H1 (cell line): ENCODE measurements at regions not wholly inside any gene's neighbourhood (a gene's known extent, or its start where the extent isn't known, plus 50 kb on each side); places are given as distances from the start of the nearest gene placed in this dataset.

Experiments
- CTCF ChIA-PET: fragments of 300-600 bp; sonication (Branson Sonifier 250); formaldehyde crosslinking; loops from one replicate; lab custom pipeline; 2021; ENCODE audit not compliant: partially characterized antibody; lab: Charles Lee
- POLR2A ChIA-PET: fragments of 300-600 bp; sonication (Branson Sonifier 250); formaldehyde crosslinking; loops from one replicate; lab custom pipeline; 2021; ENCODE audit warnings: inconsistent platforms; ENCODE audit not compliant: partially characterized antibody; lab: Charles Lee
- DNase-seq, 2 experiments: peaks; one replicate each; pipeline versions ENCODE4 v3.0.0 to v3.0.0-alpha.2; 2010 to 2022; ENCODE audit warnings: low spot score in 2 of 2, low read depth in 1 of 2, mixed read lengths in 1 of 2
- FAIRE-seq: peaks from 2 replicates; lab custom pipeline; 2011; peaks lifted over from hg19 to GRCh38; lab: Jason Lieb, UNC
- H2AFZ ChIP-seq: 2 replicates; pipeline ENCODE4 v1.8.1; 2012; ENCODE audit warnings: low read length, inconsistent platforms
- H2AK5ac ChIP-seq: 2 replicates; pipeline ENCODE4 v1.6.1; 2013; ENCODE audit warnings: low read depth, low read length
- H2BK120ac ChIP-seq: replicated peaks from 2 replicates; pipeline ENCODE3; 2013; ENCODE audit warnings: low read depth, low read length, inconsistent platforms
- H2BK12ac ChIP-seq: 2 replicates; pipeline ENCODE4 v1.6.1; 2013; ENCODE audit warnings: low read depth, low read length
- H2BK15ac ChIP-seq: 2 replicates; pipeline ENCODE4 v1.6.1; 2013; ENCODE audit warnings: low read length
- H2BK20ac ChIP-seq: 2 replicates; pipeline ENCODE4 v1.6.1; 2013; ENCODE audit warnings: low read length
- H2BK5ac ChIP-seq: 2 replicates; pipeline ENCODE4 v1.6.1; 2013; ENCODE audit warnings: low read depth, low read length
- H3K14ac ChIP-seq: 2 replicates; pipeline ENCODE4 v1.6.1; 2013; ENCODE audit warnings: inconsistent platforms; ENCODE audit not compliant: insufficient read length
- H3K18ac ChIP-seq: 2 replicates; pipeline ENCODE4 v1.6.1; 2013; ENCODE audit warnings: low read length; ENCODE audit errors: extremely low read depth
- H3K23ac ChIP-seq: 2 replicates; pipeline ENCODE4 v1.6.1; 2013; ENCODE audit warnings: inconsistent platforms; ENCODE audit not compliant: insufficient read length
- H3K23me2 ChIP-seq: 2 replicates; pipeline ENCODE4 v1.6.1; 2013; ENCODE audit warnings: low read depth, low read length
- H3K27ac ChIP-seq: 2 replicates; pipeline ENCODE4 v1.6.1; 2011; ENCODE audit warnings: low read depth, low read length, inconsistent platforms
- H3K27me3 ChIP-seq, 4 experiments: replicated peaks in 1 of 4; 1 replicate in 1 of 4; 2 replicates in 3 of 4; pipeline versions ENCODE4 v1.6.1 to v1.8.1; 2011 to 2013; ENCODE audit warnings: low read length in 3 of 4, mild to moderate bottlenecking in 3 of 4, inconsistent platforms in 2 of 4, mixed read lengths in 2 of 4, moderate library complexity in 1 of 4; ENCODE audit not compliant: control insufficient read depth in 3 of 4, insufficient read depth in 3 of 4; ENCODE audit errors: extremely low read depth in 1 of 4
- H3K36me3 ChIP-seq, 4 experiments: 2 replicates each; pipeline versions ENCODE4 v1.6.1 to v1.8.1; 2011 to 2013; ENCODE audit warnings: mild to moderate bottlenecking in 4 of 4, low read length in 3 of 4, moderate library complexity in 2 of 4, control low read depth in 1 of 4, inconsistent platforms in 1 of 4; ENCODE audit not compliant: insufficient read depth in 4 of 4, control insufficient read depth in 2 of 4
- H3K4ac ChIP-seq: replicated peaks from 2 replicates; pipeline ENCODE3; 2013; ENCODE audit warnings: low read length, low read depth, mixed read lengths, inconsistent platforms; ENCODE audit not compliant: insufficient read length
- H3K4me1 ChIP-seq, 4 experiments: replicated peaks in 1 of 4; 1 replicate in 1 of 4; 2 replicates in 3 of 4; pipeline versions ENCODE4 v1.6.1 to v1.8.1; 2011 to 2013; ENCODE audit warnings: low read length in 3 of 4, inconsistent platforms in 2 of 4, mixed read lengths in 1 of 4; ENCODE audit not compliant: insufficient read depth in 4 of 4, control insufficient read depth in 3 of 4
- H3K4me2 ChIP-seq, 2 experiments: 2 replicates each; pipeline versions ENCODE4 v1.6.1 to v1.8.1; 2011 to 2013; ENCODE audit warnings: low read depth in 2 of 2, low read length in 2 of 2, control low read depth in 1 of 2, inconsistent platforms in 1 of 2, mild to moderate bottlenecking in 1 of 2; ENCODE audit not compliant: insufficient read depth in 1 of 2
- H3K4me3 ChIP-seq, 4 experiments: fragments of 200-600, 300-600 bp in 1 of 4; sonication (generic), shearing (Covaris generic), sonication (Bioruptor Twin) in 1 of 4; 2 replicates each; pipeline versions ENCODE4 v1.5.1 to v1.8.1; 2011 to 2016; ENCODE audit warnings: low read length in 4 of 4, low read depth in 3 of 4, control low read depth in 2 of 4, inconsistent platforms in 2 of 4, mild to moderate bottlenecking in 2 of 4, mixed read lengths in 1 of 4, moderate library complexity in 1 of 4; ENCODE audit not compliant: insufficient read depth in 2 of 4; ENCODE audit errors: extremely low read depth in 1 of 4
- H3K56ac ChIP-seq: replicated peaks from 2 replicates; pipeline ENCODE3; 2013; ENCODE audit warnings: low read depth, mild to moderate bottlenecking, mixed read lengths, low read length, inconsistent platforms; ENCODE audit not compliant: insufficient read length
- H3K79me1 ChIP-seq: 2 replicates; pipeline ENCODE4 v1.6.1; 2013; ENCODE audit warnings: low read depth, low read length, control low read depth
- H3K79me2 ChIP-seq, 2 experiments: 2 replicates each; pipeline versions ENCODE4 v1.6.1 to v1.8.1; 2012 to 2013; ENCODE audit warnings: low read length in 2 of 2, mild to moderate bottlenecking in 2 of 2, inconsistent platforms in 1 of 2; ENCODE audit not compliant: insufficient read depth in 2 of 2, control insufficient read depth in 1 of 2
- H3K9ac ChIP-seq, 4 experiments: replicated peaks in 1 of 4; 1 replicate in 1 of 4; 2 replicates in 3 of 4; pipeline versions ENCODE4 v1.6.1 to v1.8.1; 2011 to 2013; ENCODE audit warnings: low read depth in 3 of 4, low read length in 3 of 4, control low read depth in 2 of 4, mild to moderate bottlenecking in 2 of 4, moderate library complexity in 2 of 4, inconsistent platforms in 1 of 4; ENCODE audit errors: extremely low read depth in 1 of 4
- H3K9me3 ChIP-seq, 2 experiments: 2 replicates each; pipeline versions ENCODE4 v1.6.1 to v1.8.1; 2012 to 2013; ENCODE audit warnings: mild to moderate bottlenecking in 2 of 2, moderate library complexity in 2 of 2, control low read depth in 1 of 2, inconsistent platforms in 1 of 2, low read depth in 1 of 2, low read length in 1 of 2, mixed read lengths in 1 of 2; ENCODE audit not compliant: insufficient read depth in 2 of 2
- H4K20me1 ChIP-seq, 2 experiments: replicated peaks in 1 of 2; 2 replicates each; pipeline versions ENCODE3 to v1.8.1; 2011 to 2013; ENCODE audit warnings: inconsistent platforms in 2 of 2, low read length in 2 of 2, mild to moderate bottlenecking in 1 of 2; ENCODE audit not compliant: insufficient read depth in 2 of 2, control insufficient read depth in 1 of 2
- H4K5ac ChIP-seq: 2 replicates; pipeline ENCODE4 v1.6.1; 2013; ENCODE audit warnings: low read length, low read depth, mixed read lengths, inconsistent platforms; ENCODE audit not compliant: insufficient read length
- H4K8ac ChIP-seq: 2 replicates; pipeline ENCODE4 v1.8.0; 2013; ENCODE audit warnings: mild to moderate bottlenecking, moderate library complexity, low read length, inconsistent platforms; ENCODE audit not compliant: insufficient read depth; ENCODE audit errors: extremely low read depth
- H4K91ac ChIP-seq: replicated peaks from 2 replicates; pipeline ENCODE3; 2013; ENCODE audit warnings: low read length, mixed read lengths, inconsistent platforms; ENCODE audit not compliant: insufficient read length
- ASH2L ChIP-seq: fragments of 200-600, 300-600 bp; sonication (generic); IDR thresholded peaks from one replicate; pipeline ENCODE4 v1.7.1; 2017; ENCODE audit warnings: low read length
- CREB1 ChIP-seq: IDR thresholded peaks from 2 replicates; pipeline ENCODE4 v1.6.1; 2012; ENCODE audit warnings: inconsistent platforms
- EZH2 ChIP-seq: fragments of 200-600 bp; sonication (generic); IDR thresholded peaks from 2 replicates; pipeline ENCODE4 v1.7.1; 2012; ENCODE audit warnings: low read depth, mild to moderate bottlenecking, moderate library complexity, low read length, inconsistent platforms; ENCODE audit not compliant: severe bottlenecking
- KDM1A ChIP-seq: fragments of 200-600, 300-600 bp; sonication (generic); IDR thresholded peaks from 2 replicates; pipeline ENCODE4 v1.7.1; 2016; ENCODE audit warnings: mild to moderate bottlenecking, low read length, borderline replicate concordance
- KDM4A ChIP-seq: IDR thresholded peaks from one replicate; pipeline ENCODE4 v1.7.1; 2012; ENCODE audit warnings: low read depth, mild to moderate bottlenecking, moderate library complexity, low read length, inconsistent platforms; ENCODE audit not compliant: severe bottlenecking
- KDM5A ChIP-seq: fragments of 200-600 bp; IDR thresholded peaks from 2 replicates; pipeline ENCODE4 v1.7.1; 2012; ENCODE audit warnings: mild to moderate bottlenecking, low read length, inconsistent platforms, mixed read lengths
- NRF1 ChIP-seq: IDR thresholded peaks from 2 replicates; pipeline ENCODE4 v1.6.1; 2011; ENCODE audit warnings: mild to moderate bottlenecking, low read depth, low read length, improper control_type of control experiment
- POU5F1 ChIP-seq: IDR thresholded peaks from 2 replicates; pipeline ENCODE4 v1.6.1; 2011; ENCODE audit warnings: low read depth, mild to moderate bottlenecking, low read length, moderate library complexity
- RNF2 ChIP-seq: fragments of 200-900, 300-1000 bp; sonication (generic); IDR thresholded peaks from 2 replicates; pipeline ENCODE4 v1.7.1; 2016; ENCODE audit warnings: borderline replicate concordance, low read depth, mild to moderate bottlenecking, antibody characterized with exemption, low read length; ENCODE audit not compliant: poor library complexity, severe bottlenecking; ENCODE audit errors: missing control alignments
- RXRA ChIP-seq: IDR thresholded peaks from 2 replicates; pipeline ENCODE4 v1.6.1; 2011; ENCODE audit warnings: low read depth, mild to moderate bottlenecking, low read length, moderate library complexity; ENCODE audit not compliant: insufficient read depth
- SIN3A ChIP-seq, 2 experiments: IDR thresholded peaks in 1 of 2; conservative IDR thresholded peaks in 1 of 2; 2 replicates each; pipeline ENCODE4 v1.6.1; 2011 to 2012; ENCODE audit warnings: low read length in 2 of 2, improper control_type of control experiment in 1 of 2, low read depth in 1 of 2, mild to moderate bottlenecking in 1 of 2
- TBP ChIP-seq: IDR thresholded peaks from 2 replicates; pipeline ENCODE4 v1.6.1; 2011; ENCODE audit warnings: low read depth, low read length, improper control_type of control experiment
- YY1 ChIP-seq: IDR thresholded peaks from 2 replicates; pipeline ENCODE4 v1.6.1; 2011; ENCODE audit warnings: low read depth, mild to moderate bottlenecking, low read length
- WGBS, 2 experiments: shearing (Covaris generic) in 1 of 2; methylation state at CpG; one replicate each; pipeline versions ENCODE4 v1.1.6 to v1.1.7; 2013 to 2015; ENCODE audit warnings: low lambda C conversion rate in 2 of 2, mixed read lengths in 2 of 2, inconsistent platforms in 1 of 2, low coverage in 1 of 2, missing lambda C conversion rate in 1 of 2; ENCODE audit not compliant: insufficient replicate concordance in 2 of 2, insufficient coverage in 1 of 2, insufficient read length in 1 of 2; ENCODE audit errors: extremely low coverage in 1 of 2, missing lambda C conversion rate in 1 of 2; 5-methylcytosine and 5-hydroxymethylcytosine counted together
- TF ChIP-seq, protein P1 (sequence below): IDR thresholded peaks from 2 replicates; pipeline ENCODE4 v1.6.1; 2011; ENCODE audit warnings: low read length, improper control_type of control experiment

DNA sequence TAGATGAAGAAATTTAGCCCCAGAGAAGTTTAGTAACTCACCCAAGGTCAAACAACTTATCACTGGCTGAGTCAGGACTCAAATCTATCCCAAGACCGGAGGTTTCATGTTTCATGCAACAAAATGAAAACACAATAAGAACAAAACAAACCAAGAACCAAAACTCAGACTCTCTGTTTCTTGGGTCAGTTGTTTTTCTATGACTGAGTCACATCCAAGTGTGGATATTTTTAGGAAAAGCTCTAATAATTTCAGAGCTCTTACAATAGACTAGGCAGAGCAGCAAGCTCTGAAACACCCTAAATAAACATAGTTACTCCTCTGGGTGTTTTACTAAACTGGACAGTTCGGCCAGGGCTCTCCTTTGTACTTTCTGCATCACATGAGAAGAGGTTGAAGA is 87.6 kb upstream of the PRB2 start:
- H2BK15ac ChIP-seq, result no peak overlapping the region
- DNase-seq (no peak), FAIRE-seq (no peak)
- H2BK120ac ChIP-seq, result no peak overlapping the region
- H3K14ac ChIP-seq, result no peak overlapping the region
- no peak overlapping the region for H3K56ac ChIP-seq
- no peak overlapping the region for H4K91ac ChIP-seq
- no peaks in the 10 kb centered on the region for H3K27me3 ChIP-seq
- H2AFZ ChIP-seq, result no peak overlapping the region
- H3K4me1 ChIP-seq, result peaks cover 0 to 3% (median 0%) of the 10 kb centered on the region in 4 experiments; a peak in 1 of 7 replicates
- no peak overlapping the region for H3K9ac ChIP-seq
- H3K4me3 ChIP-seq, result no peak overlapping the region
- H3K9me3 ChIP-seq, result no peaks in the 10 kb centered on the region
- ChIA-PET POLR2A (no interaction called here), CTCF (interaction anchor here (1.1 to 7.6 kb wide), 3 partner anchors 96 to 712 kb away, joined by 3 to 230 read pairs (median 4); no protein-coding TSS in a partner anchor)
- H3K4ac ChIP-seq, result no peak overlapping the region
- no peaks in the 10 kb centered on the region for H4K20me1 ChIP-seq
- H4K8ac ChIP-seq, result no peak overlapping the region
- H2BK5ac ChIP-seq, result no peak overlapping the region
- no peak overlapping the region for H3K27ac ChIP-seq
- H3K23me2 ChIP-seq, result no peaks in the 10 kb centered on the region
- H2BK12ac ChIP-seq, result no peak overlapping the region
- H4K5ac ChIP-seq, result no peak overlapping the region
- H3K18ac ChIP-seq, result no peak overlapping the region
- no peaks in the 10 kb centered on the region for H3K79me1 ChIP-seq
- H3K79me2 ChIP-seq, result no peaks in the 10 kb centered on the region
- H2AK5ac ChIP-seq, result no peak overlapping the region
- H3K4me2 ChIP-seq, result no peak overlapping the region
- H3K36me3 ChIP-seq, result no peaks in the 10 kb centered on the region
- 84% methylated on average over 2 of the region's 2 CpGs; no CpG with 5 or more reads in 1 of the 2 experiments for WGBS, 2 experiments
- no peak overlapping the region for H3K23ac ChIP-seq
- H2BK20ac ChIP-seq, result no peak overlapping the region
- TF ChIP-seq ASH2L (no peak), KDM1A (no peak), POU5F1 (no peak), CREB1 (no peak), RXRA (no peak), SIN3A (conservative IDR thresholded peaks at IDR 0.05 in 1 of 2, IDR thresholded peaks at IDR 0.05 in 1 of 2; ENCODE audit: low read depth in 1 of 2, low read length in 2 of 2) (no peak), KDM4A (no peak), EZH2 (no peak), YY1 (no peak), KDM5A (no peak), RNF2 (no peak), NRF1 (no peak), TBP (no peak)
- TF ChIP-seq, protein P1, sequence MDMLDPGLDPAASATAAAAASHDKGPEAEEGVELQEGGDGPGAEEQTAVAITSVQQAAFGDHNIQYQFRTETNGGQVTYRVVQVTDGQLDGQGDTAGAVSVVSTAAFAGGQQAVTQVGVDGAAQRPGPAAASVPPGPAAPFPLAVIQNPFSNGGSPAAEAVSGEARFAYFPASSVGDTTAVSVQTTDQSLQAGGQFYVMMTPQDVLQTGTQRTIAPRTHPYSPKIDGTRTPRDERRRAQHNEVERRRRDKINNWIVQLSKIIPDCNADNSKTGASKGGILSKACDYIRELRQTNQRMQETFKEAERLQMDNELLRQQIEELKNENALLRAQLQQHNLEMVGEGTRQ, result no peak
